GM19035 (cell line): ENCODE measurements at regions not wholly inside any gene's neighbourhood (a gene's known extent, or its start where the extent isn't known, plus 50 kb on each side); places are given as distances from the start of the nearest gene placed in this dataset.
"Not testable (repeated sequence)": the region's sequence is repeated elsewhere in the genome, so short reads cannot be mapped to it uniquely, and the experiment has no call there.

Source experiments
- ATAC-seq: cut with Tn5 transposase; IDR thresholded peaks from one replicate; pipeline ENCODE4 v1.9.1; 2021; ENCODE audit not compliant: unreplicated experiment

DNA sequence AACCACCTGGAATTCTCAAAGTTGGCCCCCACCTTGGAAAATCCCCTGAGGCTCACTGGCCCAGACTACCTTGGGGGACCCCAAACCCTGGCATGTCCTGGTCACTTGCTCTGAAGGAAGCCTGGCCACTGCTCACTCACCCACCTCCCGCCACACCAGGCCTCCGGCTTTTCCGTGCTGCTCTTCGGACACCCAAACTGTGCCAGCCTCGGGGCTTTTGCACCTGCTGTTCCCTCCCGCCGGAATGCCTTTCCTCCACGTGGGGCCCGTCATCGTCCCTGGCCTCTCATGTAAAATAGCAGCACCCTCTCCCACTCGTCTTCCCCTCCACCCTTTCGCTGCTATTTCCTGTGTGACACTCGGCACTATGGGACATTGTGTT lies 87.2 kb upstream of the NCOR2 start:
- ATAC-seq, result no peak

DNA sequence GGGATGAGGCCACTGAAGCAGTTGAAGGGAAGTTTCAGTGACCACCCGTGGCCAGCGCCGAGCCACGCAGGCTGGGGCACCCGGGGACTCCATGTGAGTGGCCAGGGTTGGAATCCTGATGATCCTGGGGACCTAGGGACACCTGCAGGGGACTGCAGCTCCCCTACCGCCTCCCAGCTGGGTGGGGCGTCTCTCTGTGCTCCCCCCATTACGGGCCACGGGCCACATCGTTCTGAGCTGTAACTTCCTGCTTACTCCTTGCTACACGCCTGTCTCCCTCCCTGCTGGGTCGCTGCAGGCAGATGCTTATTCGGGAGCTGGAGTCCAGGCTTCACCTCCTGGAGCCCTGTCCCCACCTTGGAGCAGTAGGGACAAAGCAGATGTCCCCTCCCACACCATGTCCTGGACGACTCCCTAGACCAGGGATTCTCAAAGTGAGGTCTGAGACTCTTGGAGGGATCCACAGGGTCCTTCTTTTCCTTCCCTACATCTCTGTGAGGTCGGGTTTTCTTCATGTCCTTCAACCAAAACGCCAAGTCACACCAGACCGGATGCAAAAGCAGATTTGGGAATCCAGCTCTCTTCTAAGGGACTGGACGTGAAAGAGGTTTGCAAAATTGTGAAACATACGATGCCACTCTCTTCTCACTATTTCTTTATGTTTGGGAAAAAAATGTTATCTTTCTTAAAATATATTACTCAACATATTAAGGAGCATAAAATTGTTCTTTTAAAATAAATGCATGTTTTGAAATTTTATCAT lies 85.9 kb upstream of the NCOR2 start:
- no peak for ATAC-seq

DNA sequence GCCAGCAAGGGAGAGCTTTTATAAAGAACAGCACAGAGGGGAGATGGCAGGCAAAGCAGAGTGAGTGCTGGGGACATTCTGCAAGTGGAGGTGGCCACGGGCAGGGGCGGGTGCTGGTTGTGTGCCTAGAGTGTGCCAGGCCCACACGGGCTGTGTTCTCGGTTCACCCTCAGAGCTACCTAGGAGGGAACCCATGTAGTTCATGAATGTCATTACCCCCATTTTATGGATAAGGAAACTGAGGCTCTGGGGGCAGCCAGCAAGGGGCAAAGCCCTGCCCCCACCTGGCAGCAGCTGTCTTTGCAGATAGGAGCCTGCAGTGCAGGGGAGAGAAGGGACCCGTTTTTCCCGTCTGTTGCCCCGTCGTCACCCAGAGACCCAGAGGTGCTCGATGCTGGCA lies 85.2 kb upstream of the NCOR2 start:
- ATAC-seq, result no peak

DNA sequence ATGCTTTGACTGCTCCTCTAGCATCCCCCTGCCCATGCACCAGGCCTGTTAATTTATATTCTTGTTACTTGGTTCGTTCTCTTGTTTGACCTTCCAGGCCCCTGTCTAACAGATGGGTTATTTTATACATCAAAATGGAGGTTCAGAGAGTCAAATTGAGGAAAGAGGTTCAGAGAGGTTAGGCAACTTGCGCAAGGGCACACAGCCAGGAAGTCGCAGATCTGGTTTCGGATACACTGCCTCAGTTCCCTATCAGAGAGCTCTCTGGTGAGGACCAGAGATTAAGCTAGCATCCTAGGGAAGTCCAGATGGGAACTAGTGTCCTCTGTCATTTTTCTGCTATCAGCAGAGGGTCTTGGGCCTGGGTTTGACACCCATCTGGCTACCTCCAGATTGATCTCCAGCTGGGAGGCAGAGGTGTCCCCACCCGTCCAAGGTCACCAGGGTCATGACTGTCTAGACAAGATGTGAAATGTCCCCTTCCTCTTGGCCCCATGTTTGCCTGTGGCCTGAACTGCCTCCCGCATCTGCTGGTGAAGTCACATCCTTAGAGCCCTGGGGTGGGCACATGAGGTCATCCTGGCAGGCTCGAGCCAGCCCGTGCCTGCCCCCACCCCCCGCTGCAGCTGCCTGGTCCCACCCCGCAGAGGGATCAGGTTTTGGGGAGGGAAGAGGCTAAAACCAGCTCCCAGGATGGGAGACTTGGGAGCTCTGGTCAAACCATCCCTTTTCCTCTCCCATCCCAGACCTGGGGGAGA lies 84.3 kb upstream of the NCOR2 start:
- no peak for ATAC-seq

DNA sequence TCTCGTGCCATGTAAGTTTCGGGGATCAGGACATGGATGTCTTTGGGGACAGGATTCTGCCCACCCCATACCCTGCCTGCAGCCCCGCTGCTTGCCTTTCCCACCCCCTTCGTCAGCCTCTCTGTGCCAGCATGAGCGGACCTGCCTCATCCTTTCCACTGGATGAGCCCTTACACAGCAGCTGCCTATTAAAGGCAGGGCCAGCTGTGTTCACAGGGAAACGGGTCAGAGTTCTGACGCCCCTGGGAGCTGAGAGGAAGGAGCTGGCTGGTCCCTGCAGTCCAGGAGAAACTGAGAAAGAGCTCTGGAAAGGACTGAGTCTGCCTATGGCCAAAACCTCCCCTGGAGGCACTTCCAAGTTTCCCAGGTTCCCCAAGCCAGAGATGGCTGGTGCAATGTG lies 83.5 kb upstream of the NCOR2 start:
- ATAC-seq, result no peak

DNA sequence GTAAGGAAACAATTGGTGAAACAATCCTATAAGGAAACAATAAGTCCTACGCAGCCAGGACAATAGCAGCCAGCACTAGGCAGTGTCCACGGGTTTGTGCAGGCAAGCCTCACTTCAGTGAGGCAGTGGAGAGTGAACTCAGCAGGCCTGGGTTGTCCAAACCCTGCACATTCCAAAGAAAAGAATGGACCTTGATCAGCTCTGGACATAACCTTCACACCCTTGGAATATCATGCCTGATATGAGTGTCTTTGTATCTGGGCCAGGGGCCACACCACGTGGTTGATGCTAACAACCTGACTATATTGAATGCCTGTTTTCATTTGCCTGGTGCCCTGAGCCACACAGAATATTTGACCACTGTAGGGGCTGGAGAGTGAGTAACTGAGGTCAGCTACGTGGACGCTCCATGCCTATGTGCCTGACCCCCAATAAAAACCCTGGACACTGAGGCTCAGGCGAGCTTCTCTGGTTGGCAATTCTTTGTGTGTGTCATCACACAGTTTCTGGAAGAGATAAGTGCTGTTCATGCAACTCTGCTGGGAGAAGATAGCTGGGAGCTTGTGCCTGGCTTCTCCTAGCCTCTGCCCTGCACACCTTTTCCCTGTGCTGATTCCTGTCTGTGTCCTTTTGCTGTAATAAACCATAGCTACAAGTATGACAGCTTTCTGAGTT lies 81.4 kb upstream of the NCOR2 start:
- ATAC-seq, result no peak

DNA sequence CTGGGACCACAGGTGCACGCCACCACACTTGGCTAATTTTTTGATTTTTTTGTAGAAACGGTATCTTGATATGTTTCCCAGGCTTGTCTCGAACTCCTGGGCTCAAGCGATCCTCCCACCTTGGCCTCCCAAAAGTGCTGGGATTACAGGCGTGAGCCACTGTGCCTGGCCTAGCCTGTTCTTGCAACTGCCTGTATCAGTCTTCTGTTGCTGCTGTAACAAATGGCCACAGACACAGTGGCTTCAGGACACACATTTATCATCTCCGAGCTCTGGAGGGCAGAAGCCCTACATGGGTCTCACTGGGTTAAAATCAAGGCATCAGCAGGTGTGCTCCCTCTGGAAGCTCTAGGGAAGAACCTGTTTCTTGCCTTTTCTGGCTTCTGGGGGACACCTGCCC lies 79.9 kb upstream of the NCOR2 start:
- no peak for ATAC-seq

DNA sequence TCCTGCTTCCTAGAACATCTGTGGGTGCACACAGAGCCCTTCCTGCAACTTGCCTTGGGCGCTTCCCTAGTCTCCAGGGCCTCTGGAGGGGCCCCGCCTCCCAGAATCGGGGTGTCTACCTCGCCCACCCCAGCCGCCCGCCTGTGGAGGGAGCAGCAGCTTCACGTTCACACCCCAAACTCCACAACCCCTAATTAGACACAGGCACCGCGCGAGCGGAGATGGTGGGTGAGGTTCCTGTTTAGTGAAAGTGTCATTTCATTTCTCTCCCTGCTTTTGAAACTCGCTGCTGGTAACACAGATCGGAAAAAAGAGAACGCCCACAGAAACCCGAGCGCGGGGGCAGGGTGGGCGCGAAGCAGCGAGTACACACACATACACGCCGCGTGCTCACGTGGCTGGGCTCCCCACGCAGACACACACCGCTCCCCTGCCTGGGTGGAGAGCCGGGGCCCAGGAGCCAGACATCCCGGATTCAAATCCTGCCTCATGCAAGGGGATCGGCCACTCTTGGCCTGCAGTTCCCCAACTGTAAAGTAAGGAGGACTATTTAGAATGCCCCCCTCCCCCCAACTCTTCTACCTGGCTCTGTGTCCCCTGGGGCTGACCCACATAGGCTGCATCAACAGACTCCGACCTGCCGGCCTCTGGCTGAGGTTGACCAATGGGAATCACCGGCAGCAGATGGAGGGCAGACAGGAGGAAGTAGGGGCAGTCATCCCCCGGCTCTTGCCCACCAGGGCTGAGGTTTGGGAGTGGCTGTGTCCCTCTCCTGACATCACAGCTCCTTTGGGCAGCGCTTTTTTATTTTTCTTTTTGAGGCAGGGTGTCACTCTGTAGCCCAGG lies 79.2 kb upstream of the NCOR2 start:
- no peak for ATAC-seq

DNA sequence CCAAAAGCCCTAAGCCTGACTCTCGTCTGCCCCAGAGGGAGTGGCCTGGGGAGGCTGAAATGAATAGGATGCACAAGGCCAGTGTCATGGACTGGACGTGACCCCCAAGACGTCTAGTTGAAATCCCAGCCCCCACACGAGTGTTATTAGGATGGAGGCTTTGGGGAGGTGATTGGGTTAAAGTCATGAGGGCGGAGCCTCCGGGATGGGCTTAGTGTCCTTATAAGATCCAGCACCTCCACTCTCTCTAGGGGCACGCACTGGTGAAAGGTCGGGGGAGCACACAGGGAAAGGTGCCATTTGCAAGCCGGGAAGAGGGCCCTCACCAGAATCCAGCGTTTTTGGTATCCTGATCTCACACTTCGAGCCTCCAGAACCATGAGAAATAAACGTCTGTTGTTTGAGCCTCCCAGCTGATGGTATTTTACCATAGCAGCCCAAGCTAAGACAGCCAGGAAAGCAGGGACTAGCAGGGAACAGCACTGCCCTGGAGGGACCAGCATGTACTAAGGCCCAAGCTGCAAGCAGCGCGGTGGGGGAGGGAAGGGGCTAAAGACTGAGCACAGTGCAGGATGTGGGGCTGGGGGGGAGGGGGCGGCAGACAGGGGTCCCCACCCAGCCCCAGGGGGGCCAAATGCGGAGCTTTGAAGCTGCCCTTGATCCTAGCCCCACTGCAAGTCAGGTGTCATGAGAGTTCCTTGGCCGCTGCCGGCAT lies 78.3 kb upstream of the NCOR2 start:
- no peak for ATAC-seq

DNA sequence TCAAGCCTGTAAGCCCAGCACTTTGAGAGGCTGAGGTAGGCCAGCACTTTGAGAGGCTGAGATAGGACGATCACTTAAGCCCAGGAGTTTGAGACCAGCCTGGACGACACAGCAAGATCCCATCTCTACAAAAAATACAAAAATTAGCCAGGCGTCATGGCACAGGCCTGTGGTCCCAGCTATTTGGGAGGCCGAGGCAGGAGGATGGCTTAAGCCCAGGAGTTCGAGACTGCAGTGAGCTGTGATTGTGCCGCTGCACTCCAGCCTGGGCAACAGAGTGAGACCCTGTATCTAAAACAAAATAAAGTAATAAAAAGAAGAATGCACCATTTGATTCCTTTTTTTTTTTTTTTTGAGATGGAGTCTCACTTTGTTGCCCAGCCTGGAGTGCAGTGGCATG lies 76.4 kb upstream of the NCOR2 start:
- ATAC-seq, result not testable (repeated sequence)

DNA sequence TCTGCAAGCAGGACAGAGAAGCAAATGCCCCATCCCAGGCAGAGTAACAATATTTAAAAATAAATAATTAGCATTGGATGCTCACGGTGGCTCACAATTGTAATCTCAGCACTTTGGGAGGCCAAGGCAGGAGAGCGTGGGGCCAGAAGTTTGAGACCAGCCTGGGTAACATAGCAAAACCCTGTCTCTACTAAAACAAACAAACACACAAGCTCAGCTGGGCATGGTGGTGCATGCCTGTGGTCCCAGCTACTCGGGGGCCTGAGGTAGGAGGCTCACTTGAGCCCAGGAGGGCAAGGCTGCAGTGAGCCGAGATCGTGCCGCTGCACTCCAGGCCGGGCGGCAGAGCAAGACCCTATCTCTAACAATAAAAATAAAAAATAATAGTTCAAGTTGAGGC lies 74.7 kb upstream of the NCOR2 start:
- no peak for ATAC-seq

DNA sequence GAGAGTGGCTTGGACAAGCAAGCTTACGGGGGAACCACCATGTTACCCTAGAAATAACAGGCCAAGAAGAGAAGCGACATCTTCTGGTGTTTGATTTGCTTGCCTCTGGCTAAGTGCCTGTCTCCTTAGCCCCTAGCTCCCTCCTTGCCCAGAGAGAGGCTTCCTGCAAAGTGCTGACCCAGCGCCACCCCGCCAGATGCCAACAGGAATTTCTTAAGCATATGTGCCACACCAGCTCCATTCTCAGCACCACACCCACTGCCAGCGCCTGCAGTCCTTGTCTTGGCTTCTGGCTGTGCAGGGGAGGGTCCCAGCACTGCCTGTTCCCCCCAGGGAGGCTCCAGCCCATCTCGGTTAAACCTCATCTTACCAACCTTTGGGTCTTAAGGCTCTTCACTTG lies 74.2 kb upstream of the NCOR2 start:
- ATAC-seq, result no peak

DNA sequence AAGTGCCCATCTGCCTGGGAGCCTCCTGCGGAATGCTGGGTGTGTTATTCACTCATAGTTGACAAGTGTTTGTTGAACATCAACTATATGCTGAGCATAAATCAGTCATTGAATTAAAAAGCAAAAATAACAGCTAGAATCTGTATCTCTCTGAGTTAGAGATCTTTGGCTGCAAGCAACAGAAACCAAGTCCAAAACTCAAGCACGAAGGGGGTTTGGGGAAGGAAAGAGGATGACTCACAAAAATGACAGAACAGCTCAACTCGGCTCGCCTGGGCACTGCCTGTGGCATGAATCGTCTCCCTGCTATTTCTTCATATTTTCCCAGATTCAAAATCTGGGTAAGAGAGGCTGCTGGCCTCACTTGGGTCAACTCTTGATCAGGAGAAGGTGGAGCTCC lies 72.6 kb upstream of the NCOR2 start:
- no peak for ATAC-seq

DNA sequence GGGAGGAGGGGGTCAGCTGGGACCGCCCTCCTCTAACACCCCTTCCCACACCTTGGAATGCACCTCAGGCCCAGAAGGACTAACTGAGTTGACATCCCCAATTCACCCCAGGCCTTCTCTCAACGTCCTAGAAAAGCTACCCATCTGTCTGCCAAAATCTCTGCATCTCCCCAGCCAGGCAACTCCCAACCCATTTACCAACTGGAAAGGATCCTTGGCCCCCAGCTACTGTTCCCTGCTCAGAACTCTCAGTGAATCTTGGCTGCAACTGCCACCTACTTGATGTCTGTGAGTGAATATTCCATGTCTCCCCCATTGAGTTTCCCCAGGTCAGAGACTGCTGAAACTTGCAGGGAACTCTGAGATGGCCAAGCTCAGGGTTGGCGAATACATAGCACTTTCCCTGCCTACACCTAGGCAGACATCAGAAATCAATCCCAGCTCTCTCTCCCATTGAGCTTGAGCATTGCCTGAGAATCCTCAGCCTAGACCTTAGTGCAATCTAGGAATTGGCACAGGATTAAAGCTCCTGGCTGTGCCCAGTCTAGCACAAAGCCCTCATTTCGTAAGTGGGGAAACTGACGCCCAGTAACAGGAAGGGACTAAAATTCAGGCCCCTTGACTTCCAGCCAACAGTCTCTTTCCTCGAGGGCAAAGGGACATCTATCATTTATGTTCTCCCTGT lies 71.9 kb upstream of the NCOR2 start:
- ATAC-seq, result no peak

DNA sequence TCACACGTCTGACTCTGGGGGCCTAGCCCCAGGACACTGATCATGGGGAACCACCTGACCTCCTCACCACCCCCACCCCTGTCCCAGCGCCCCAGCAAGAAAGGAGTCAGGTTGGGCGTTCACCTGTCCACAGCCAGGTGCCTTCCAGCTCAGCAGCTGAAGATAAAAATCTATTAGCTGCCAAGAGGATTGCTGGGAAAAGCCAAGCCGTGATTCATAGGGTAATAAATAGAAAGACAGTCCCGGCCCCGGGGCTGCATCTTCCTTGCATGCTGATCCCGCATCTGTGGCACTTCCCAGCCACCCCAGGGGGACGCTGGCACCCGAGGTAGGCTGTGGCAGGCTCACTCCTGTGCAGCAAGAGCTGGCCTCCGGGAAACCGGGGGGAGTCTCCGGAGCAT lies 70.2 kb upstream of the NCOR2 start:
- ATAC-seq, result no peak

DNA sequence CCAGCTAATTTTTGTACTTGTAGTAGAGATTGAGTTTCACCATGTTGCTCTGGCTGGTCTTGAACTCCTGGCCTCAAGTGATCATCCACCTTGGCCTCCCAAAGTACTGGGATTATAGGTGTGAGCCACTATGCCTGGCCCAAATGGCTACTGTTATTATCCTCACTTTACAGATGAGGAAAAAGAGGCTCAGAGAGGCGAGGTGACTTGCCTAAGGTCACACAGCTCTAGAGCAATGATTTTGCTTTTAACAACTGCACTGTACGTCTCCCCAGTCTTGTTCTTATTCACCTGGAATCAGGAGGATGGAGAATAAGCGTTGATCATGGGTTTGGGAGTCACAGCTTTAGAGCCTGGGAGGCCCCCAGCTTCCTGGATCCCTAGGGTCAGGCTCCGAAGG lies 69.8 kb upstream of the NCOR2 start:
- ATAC-seq, result no peak

DNA sequence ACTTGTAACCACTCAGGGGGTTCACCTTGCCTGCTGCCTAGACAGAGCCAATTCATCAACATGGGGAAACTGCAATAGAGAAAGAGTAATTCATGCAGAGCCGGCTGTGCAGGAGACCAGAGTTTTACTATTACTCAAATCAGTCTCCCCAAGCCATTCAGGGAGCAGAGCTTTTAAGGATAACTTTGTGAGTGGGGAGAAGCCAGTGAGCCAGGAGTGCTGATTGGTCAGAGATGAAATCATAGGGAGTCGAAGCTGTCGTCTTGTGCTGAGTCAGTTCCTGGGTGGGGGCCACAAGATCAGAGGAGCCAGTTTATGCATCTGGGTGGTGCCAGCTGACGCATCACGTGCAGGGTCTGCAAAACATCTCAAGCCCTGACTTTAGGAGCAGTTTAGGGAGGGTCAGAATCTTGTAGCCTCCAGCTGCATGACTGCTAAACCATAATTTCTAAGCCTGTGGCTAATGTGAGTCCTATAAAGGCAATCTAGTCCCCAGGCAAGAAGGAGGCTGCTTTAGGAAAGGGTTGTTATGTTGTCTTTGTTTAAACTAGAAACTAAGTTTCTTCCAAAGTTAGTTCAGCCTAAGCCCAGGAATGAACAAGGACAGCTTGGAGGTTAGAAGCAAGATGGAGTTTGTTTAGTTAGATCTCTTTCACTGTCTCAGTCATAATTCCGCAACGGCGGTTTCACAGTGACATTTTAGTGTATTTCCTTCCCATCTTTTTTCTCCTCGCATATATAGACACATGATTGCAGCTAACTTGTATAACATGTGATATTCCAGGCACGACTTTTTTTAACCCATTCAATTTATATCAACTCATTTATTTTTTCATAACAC lies 68.9 kb upstream of the NCOR2 start:
- no peak for ATAC-seq

DNA sequence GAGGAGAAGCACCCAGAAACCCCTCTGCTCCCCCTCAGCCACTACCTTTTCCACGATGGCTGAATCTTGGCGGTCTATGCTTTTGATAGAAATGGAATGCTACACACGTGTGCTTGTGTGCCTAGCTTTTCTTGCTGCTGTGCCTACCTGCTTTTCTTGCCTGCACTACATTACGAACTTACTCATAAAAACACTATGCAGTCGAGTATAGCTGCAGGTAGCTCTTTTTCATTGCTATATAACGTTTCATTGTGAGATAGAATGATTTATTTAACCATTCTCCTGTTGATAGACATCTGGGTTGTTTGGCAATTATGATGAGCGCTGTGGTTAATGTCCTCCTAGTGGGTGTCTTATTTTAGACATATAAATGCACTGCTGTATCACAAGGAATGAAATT lies 67.9 kb upstream of the NCOR2 start:
- ATAC-seq, result no peak
